ENCODE measurements at regions not wholly inside any gene's neighbourhood (a gene's known extent, or its start where the extent isn't known, plus 50 kb on each side); places are given as distances from the start of the nearest gene placed in this dataset.
"Not testable (repeated sequence)": the region's sequence is repeated elsewhere in the genome, so short reads cannot be mapped to it uniquely, and the experiment has no call there.

- intact Hi-C loops (cut with DNase I); DNase-seq (ENCODE audit: low spot score): not testable (repeated sequence)
Observed at GRCh38 chr7:70895337-70896200, 236.4 kb upstream of the GALNT17 start.

GRCh38 chr7:70907259-70908247 is 224.4 kb upstream of the GALNT17 start:
- intact Hi-C loops (cut with DNase I), result no loop called here
- DNase-seq (ENCODE audit: low spot score), result no peak

GRCh38 chr7:70913924-70914323 is 218.0 kb upstream of the GALNT17 start:
- intact Hi-C loops (cut with DNase I), result no loop called here
- no peak for DNase-seq (ENCODE audit: low spot score)

- DNase-seq (ENCODE audit: low spot score), result no peak
- intact Hi-C loops (cut with DNase I), result no loop called here
Observed at GRCh38 chr7:70915067-70915466, 216.9 kb upstream of the GALNT17 start.

GRCh38 chr7:70919481-70920073 is 212.4 kb upstream of the GALNT17 start:
- intact Hi-C loops (cut with DNase I), result no loop called here
- no peak for DNase-seq (ENCODE audit: low spot score)

DNA sequence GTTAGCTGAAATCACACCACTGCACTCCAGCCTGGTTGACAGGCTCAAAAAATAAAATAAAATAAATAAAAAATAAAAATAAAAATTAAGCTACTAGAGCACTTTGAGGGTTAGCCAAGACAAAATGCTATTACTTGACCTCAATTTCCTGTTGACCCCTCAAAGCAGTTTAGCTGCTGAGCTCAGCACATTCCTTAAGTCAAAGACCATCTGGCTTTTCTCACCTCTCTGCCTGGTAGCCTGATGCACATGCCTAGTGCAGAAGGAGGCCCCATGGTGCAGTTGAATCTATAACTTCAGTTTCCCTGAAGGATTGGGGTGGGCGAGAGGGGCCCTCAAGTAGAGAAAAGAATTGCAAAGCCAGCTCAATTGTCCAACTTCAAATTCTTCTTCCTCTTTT is 211.1 kb upstream of the GALNT17 start:
- intact Hi-C loops (cut with DNase I), result no loop called here
- DNase-seq (ENCODE audit: low spot score), result no peak

DNA sequence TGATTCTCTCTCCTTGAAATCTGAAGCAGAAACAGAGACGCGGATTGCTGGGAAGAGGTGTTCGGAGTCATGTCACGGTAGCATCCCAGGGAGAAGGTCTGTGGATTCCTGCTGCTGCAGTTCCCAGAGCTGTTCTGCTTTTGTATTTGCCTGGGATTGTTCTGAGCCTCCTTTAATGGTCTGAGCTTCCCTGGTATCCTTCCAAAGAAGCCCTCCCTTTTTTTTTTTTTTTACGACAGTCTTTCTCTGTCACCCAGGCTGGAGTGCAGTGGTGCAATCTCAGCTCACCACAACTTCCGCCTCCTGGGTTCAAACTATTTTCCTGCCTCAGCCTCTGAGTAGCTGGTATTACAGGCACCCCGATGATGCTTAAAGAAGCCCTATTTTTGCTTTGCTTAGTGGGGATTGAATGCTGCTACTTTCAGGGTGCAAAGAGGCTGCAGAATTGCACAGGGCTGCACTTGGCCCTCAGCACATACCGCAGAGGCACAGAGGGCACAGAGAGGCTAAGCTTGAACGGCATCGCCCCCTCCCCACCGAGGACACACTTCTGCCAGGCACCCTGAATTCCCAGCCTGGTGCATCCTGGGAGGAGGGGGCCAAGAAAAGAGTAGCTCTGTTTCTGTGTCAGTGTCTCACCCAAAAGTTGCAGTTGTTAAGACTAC is 208.6 kb upstream of the GALNT17 start:
- DNase-seq (ENCODE audit: low spot score), result no peak
- intact Hi-C loops (cut with DNase I), result loop anchor here in 1 of 2 donors (1.0 kb wide), 1 partner anchor 13 kb away; no protein-coding TSS in a partner anchor

- intact Hi-C loops (cut with DNase I), result no loop called here
- no peak for DNase-seq (ENCODE audit: low spot score)
Observed at GRCh38 chr7:70925411-70926115, 206.4 kb upstream of the GALNT17 start.

- DNase-seq (ENCODE audit: low spot score), result no peak
- intact Hi-C loops (cut with DNase I), result no loop called here
Observed at GRCh38 chr7:70926666-70927065, 205.3 kb upstream of the GALNT17 start.

- intact Hi-C loops (cut with DNase I), result no loop called here
- no peak for DNase-seq (ENCODE audit: low spot score)
Observed at GRCh38 chr7:70935311-70935710, 196.6 kb upstream of the GALNT17 start.

GRCh38 chr7:70935854-70936253 is 196.1 kb upstream of the GALNT17 start:
- intact Hi-C loops (cut with DNase I), result no loop called here
- DNase-seq (ENCODE audit: low spot score), result no peak

DNA sequence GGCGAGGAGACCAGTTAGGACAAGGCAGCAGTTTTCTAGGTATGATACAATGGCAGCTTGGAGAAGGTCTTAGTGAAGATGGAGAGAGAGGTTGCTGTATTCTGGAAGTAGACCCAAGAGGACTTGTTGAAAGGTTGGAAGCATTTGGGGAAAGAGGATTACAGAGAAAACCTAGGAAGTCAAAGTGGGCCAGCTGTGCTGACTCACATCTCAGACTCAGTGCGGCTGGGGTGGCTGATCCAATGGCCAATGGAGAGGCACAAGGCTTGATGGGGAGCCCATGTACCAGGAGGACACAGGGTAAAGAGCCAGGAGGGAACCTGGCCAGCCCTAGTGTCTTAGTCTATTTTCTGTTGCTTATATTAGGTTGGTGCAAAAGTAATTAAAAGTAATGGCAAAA is 194.5 kb upstream of the GALNT17 start:
- intact Hi-C loops (cut with DNase I), result no loop called here
- DNase-seq (ENCODE audit: low spot score), result no peak

DNA sequence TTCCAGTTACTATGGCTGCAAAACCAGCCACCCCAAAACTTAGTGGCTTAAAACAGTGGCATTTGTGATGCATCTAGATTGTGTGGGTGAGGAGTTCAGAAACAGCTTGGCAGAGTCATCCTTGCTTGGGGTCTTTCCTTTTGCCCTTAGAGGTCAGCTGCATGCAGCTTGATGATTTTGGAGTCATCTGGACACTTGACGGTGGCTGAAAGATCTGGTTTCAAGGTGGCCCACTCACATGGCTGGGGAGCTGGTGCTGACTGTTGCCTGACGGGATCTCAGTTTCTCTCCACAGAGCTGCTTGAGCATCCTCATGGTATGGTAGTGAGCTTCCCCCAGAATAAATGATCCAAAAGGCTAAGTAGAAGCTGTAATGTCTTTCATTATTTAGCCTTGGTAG is 191.3 kb upstream of the GALNT17 start:
- no peak for DNase-seq (ENCODE audit: low spot score)
- intact Hi-C loops (cut with DNase I), result no loop called here

- no peak for DNase-seq (ENCODE audit: low spot score)
- intact Hi-C loops (cut with DNase I), result no loop called here
Observed at GRCh38 chr7:70942791-70943190, 189.2 kb upstream of the GALNT17 start.

- intact Hi-C loops (cut with DNase I), result no loop called here
- no peak for DNase-seq (ENCODE audit: low spot score)
Observed at GRCh38 chr7:70944516-70944915, 187.4 kb upstream of the GALNT17 start.

DNA sequence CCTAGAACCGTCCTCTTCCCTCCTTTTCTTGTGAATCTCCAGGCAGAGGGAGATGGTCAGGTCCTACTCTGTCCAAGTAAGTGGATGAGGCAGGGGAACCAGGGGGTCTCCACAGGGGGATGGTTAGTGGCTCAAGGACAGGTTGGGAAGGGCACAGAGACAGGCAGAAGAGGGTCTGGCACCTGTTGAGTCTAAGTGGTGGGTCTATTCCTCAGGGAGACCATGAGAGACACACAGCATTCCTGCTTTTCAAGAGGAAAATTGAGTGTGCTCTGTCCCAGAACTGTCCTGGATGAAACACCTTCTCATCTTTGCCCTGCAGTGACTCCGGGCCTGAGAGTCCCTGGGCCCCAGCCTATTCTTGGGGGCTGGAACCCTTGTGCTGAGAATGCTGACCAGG is 184.8 kb upstream of the GALNT17 start:
- DNase-seq (ENCODE audit: low spot score), result no peak
- intact Hi-C loops (cut with DNase I), result no loop called here

DNA sequence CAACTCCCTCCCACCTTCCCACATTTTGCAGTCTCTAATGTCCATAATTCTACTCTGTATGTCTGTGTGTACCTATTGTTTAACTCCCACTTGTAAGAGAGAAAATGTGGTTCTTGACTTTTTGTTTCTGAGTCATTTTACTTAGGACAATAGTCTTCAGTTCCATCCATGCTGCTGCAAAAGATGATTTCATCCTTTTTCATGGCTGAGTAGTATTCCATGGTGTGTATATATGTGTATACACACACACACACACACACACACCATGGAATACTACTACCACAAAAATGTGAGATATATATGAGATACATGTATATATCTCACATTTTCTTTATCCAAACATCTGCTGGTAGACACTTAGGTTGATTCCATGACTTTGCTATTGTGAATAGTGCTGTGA is 182.1 kb upstream of the GALNT17 start:
- DNase-seq (ENCODE audit: low spot score), result no peak
- intact Hi-C loops (cut with DNase I), result no loop called here

DNA sequence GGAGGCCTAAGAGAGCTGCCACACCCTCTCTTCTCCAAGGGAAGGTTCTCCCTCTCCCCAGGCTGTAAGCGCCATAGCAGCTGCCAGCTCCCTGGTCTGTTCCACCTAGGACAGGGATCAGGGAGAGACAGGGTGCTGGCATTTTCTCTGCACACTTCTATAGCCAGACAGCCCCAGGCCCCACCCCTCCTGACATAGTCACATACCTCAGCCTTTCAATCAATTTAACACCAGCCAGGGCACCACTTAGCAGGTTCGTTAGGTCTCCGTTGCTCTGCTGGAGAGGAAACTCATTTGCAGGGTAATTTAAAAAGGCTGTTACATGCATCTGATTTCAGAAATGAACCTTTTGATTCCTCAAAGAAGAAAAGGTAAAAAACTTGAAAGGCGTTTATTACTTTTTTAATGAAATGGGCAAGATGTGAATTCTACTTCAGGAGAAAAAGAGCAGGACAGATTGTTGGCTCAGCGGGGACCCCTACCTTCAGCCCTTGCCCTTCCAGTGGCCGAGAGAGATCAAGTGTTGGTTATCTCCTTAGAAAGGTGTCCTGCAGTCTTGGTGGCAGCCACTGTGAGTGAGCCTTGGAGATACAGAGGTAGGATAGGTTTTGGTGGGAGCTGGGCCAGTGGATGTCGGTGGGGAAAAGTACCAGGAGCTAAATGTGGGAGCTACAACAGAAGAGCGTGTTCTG is 180.5 kb upstream of the GALNT17 start:
- no peak for DNase-seq (ENCODE audit: low spot score)
- intact Hi-C loops (cut with DNase I), result no loop called here

Data from posterior vena cava (tissue), 2 donors.